Caco-2 (cell line): ENCODE measurements at regions not wholly inside any gene's neighbourhood (a gene's known extent, or its start where the extent isn't known, plus 50 kb on each side); places are given as distances from the start of the nearest gene placed in this dataset.

ENCODE experiments used
- BruUV-seq: library from RNA; stranded (reverse); fragments of 400-500 nt; replicated peaks from 2 replicates; lab custom pipeline; 2021; lab: Mats Ljungman, UMichigan
- CTCF ChIA-PET: fragments of 300-600 bp; sonication (Branson Sonifier 250); formaldehyde crosslinking; loops from one replicate; lab custom pipeline; 2022; ENCODE audit warnings: antibody characterized with exemption; lab: Charles Lee
- POLR2A ChIA-PET: fragments of 300-600 bp; sonication (Branson Sonifier 250); formaldehyde crosslinking; loops from one replicate; lab custom pipeline; 2022; ENCODE audit warnings: antibody characterized with exemption; lab: Charles Lee
- DNase-seq, 2 experiments: peaks; one replicate each; pipeline versions ENCODE4 v3.0.0 to v3.0.0-alpha.2; 2020 to 2022
- H3K27me3 ChIP-seq: replicated peaks from 2 replicates; pipeline ENCODE4 v1.6.0; 2011; ENCODE audit warnings: low read length; ENCODE audit not compliant: control insufficient read depth, insufficient read depth
- H3K36me3 ChIP-seq: 2 replicates; pipeline ENCODE4 v1.5.1; 2011; ENCODE audit warnings: low read length; ENCODE audit not compliant: control insufficient read depth, insufficient read depth
- H3K4me1 ChIP-seq: fragments of 250-450 bp; sonication (Bioruptor Pico); 2 replicates; pipeline ENCODE4 v1.5.1; 2020; ENCODE audit warnings: mild to moderate bottlenecking
- H3K4me3 ChIP-seq: 2 replicates; pipeline ENCODE4 v1.5.1; 2011; ENCODE audit warnings: low read depth, mild to moderate bottlenecking, control low read depth, low read length
- H3K9me3 ChIP-seq: fragments of 250-450 bp; sonication (Bioruptor Pico); 2 replicates; pipeline ENCODE4 v1.5.1; 2020; ENCODE audit warnings: mild to moderate bottlenecking, moderate library complexity
- H3K27ac Mint-ChIP-seq: one replicate; pipeline ENCODE4 v1.8.0; 2022; ENCODE audit warnings: mixed read lengths; ENCODE audit not compliant: unreplicated experiment
- H3K27me3 Mint-ChIP-seq: one replicate; pipeline ENCODE4 v1.8.0; 2022; ENCODE audit warnings: mixed read lengths; ENCODE audit not compliant: insufficient read depth, unreplicated experiment
- H3K36me3 Mint-ChIP-seq: one replicate; pipeline ENCODE4 v1.8.0; 2022; ENCODE audit warnings: mild to moderate bottlenecking, mixed read lengths; ENCODE audit not compliant: insufficient read depth, unreplicated experiment
- H3K4me1 Mint-ChIP-seq: one replicate; pipeline ENCODE4 v1.8.0; 2022; ENCODE audit warnings: low read depth, mixed read lengths; ENCODE audit not compliant: unreplicated experiment
- H3K4me3 Mint-ChIP-seq: one replicate; pipeline ENCODE4 v1.8.0; 2022; ENCODE audit warnings: mild to moderate bottlenecking, moderate library complexity, mixed read lengths; ENCODE audit not compliant: unreplicated experiment
- H3K9me3 Mint-ChIP-seq: one replicate; pipeline ENCODE4 v1.8.0; 2022; ENCODE audit warnings: mixed read lengths; ENCODE audit not compliant: unreplicated experiment
- intact Hi-C: fragments of 100-400 bp; cut with micrococcal nuclease; formaldehyde crosslinking; loops from one replicate; pipeline ENCODE4 v1.10.0; 2022; ENCODE audit not compliant: unreplicated experiment
- TF ChIP-seq, protein P1 (sequence below), 2 experiments: fragments of 200-600 bp in 1 of 2; IDR thresholded peaks; 1 replicate in 1 of 2; 2 replicates in 1 of 2; pipeline versions ENCODE4 v1.5.1 to v1.8.0; 2011 to 2022; ENCODE audit warnings: antibody characterized with exemption in 1 of 2, control low read depth in 1 of 2, inconsistent platforms in 1 of 2, low read depth in 1 of 2, low read length in 1 of 2, mild to moderate bottlenecking in 1 of 2, moderate library complexity in 1 of 2; ENCODE audit not compliant: insufficient read depth in 1 of 2, severe bottlenecking in 1 of 2, unreplicated experiment in 1 of 2

DNA sequence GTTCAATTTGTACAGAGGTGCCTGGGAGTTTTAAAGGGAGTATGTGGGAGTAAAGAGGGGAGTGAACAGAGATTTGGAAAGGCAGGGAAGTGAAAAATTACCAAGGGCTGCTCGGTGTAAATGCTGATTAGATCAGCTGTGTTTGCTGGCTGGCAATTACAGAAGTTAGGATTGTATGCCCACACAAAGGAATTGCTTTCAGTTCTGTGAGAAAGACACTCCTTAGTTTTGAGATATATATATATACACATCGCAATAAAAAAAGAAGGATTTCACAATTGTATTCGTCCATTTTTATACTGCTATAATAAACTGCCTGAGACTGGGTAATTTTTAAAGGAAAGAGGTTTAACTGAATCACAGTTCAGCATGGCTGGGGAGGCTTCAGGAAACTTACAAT lies 196.3 kb downstream of the SLITRK5 start:
- Histone ChIP-seq H3K9me3 (no peaks in the 10 kb centered on the region), H3K4me3 (no peak overlapping the region), H3K36me3 (no peaks in the 10 kb centered on the region), H3K4me1 (no peaks in the 10 kb centered on the region), H3K27me3 (no peaks in the 10 kb centered on the region)
- BruUV-seq = no TSS peak
- no peak for DNase-seq
- ChIA-PET POLR2A (no interaction called here), CTCF (no interaction called here)
- no peaks in the 10 kb centered on the region for H3K9me3 Mint-ChIP-seq
- H3K4me3 Mint-ChIP-seq = no peak overlapping the region
- H3K36me3 Mint-ChIP-seq = no peaks in the 10 kb centered on the region
- no peak overlapping the region for H3K27ac Mint-ChIP-seq
- TF ChIP-seq, protein P1, sequence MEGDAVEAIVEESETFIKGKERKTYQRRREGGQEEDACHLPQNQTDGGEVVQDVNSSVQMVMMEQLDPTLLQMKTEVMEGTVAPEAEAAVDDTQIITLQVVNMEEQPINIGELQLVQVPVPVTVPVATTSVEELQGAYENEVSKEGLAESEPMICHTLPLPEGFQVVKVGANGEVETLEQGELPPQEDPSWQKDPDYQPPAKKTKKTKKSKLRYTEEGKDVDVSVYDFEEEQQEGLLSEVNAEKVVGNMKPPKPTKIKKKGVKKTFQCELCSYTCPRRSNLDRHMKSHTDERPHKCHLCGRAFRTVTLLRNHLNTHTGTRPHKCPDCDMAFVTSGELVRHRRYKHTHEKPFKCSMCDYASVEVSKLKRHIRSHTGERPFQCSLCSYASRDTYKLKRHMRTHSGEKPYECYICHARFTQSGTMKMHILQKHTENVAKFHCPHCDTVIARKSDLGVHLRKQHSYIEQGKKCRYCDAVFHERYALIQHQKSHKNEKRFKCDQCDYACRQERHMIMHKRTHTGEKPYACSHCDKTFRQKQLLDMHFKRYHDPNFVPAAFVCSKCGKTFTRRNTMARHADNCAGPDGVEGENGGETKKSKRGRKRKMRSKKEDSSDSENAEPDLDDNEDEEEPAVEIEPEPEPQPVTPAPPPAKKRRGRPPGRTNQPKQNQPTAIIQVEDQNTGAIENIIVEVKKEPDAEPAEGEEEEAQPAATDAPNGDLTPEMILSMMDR (IDR thresholded peaks at IDR 0.05; ENCODE audit: insufficient read depth in 1 of 2, low read depth in 1 of 2, low read length in 1 of 2, severe bottlenecking in 1 of 2, unreplicated experiment in 1 of 2) = no peak
- intact Hi-C loops = no loop called here
- no peaks in the 10 kb centered on the region for H3K27me3 Mint-ChIP-seq
- H3K4me1 Mint-ChIP-seq = no peaks in the 10 kb centered on the region

DNA sequence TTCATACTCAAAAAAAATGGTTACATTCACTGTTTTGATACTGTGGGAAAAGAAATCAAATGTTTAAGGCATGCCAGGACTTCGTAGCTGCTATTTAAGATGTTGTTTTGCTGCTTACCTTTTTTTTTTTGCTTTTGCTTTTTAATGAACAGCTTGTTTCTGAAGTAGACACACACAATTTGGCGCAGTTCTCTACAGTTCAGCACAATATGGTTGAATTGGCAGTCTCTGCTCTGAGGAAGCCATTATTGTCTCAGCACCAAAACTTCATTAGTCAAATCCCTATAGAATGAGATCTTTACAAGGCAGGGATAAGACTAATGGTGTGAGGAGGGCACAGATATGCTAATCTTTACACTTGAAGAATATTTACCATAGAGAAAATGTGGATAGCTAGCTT lies 197.6 kb downstream of the SLITRK5 start:
- no peaks in the 10 kb centered on the region for H3K27me3 Mint-ChIP-seq
- CTCF ChIA-PET = no interaction called here

DNA sequence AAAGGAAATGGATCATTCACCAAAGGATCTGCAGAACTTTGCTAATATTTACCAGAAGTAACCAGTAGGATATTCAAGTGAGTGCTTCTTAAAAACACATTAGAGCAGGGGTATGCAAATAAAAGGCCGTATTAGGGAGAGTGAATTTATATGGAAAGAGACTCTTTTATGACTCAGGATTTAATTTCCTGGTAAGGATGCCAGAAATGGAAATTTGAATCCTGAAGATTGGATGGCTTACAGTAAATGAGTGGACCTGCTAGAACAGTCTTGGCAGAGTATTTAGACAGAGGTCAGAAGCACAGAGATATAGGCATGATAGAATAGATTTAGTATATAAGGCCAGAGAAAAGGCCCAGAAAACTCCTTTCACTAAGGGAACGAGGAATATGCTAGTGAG lies 201.6 kb downstream of the SLITRK5 start:
- no peaks in the 10 kb centered on the region for H3K36me3 Mint-ChIP-seq
- TF ChIP-seq, protein P1 (IDR thresholded peaks at IDR 0.05; ENCODE audit: insufficient read depth in 1 of 2, low read depth in 1 of 2, low read length in 1 of 2, severe bottlenecking in 1 of 2, unreplicated experiment in 1 of 2) = no peak
- no peaks in the 10 kb centered on the region for H3K9me3 Mint-ChIP-seq
- DNase-seq = no peak
- intact Hi-C loops = no loop called here
- Histone ChIP-seq H3K9me3 (no peaks in the 10 kb centered on the region), H3K4me3 (no peak overlapping the region), H3K27me3 (no peaks in the 10 kb centered on the region), H3K36me3 (no peaks in the 10 kb centered on the region), H3K4me1 (no peaks in the 10 kb centered on the region)
- no peak overlapping the region for H3K27ac Mint-ChIP-seq
- ChIA-PET POLR2A (no interaction called here), CTCF (no interaction called here)
- H3K4me1 Mint-ChIP-seq = no peaks in the 10 kb centered on the region
- H3K27me3 Mint-ChIP-seq = no peaks in the 10 kb centered on the region
- H3K4me3 Mint-ChIP-seq = no peak overlapping the region
- BruUV-seq = no TSS peak

More for the DNA sequence above, 197.6 kb downstream of the SLITRK5 start:
- no peak overlapping the region for H3K4me3 ChIP-seq
- BruUV-seq = no TSS peak
- Mint-ChIP-seq H3K27ac (no peak overlapping the region), H3K4me1 (no peaks in the 10 kb centered on the region), H3K36me3 (no peaks in the 10 kb centered on the region), H3K9me3 (no peaks in the 10 kb centered on the region), H3K4me3 (no peak overlapping the region)
- TF ChIP-seq, protein P1 (IDR thresholded peaks at IDR 0.05; ENCODE audit: insufficient read depth in 1 of 2, low read depth in 1 of 2, low read length in 1 of 2, severe bottlenecking in 1 of 2, unreplicated experiment in 1 of 2) = no peak
- no peaks in the 10 kb centered on the region for H3K27me3 ChIP-seq
- H3K36me3 ChIP-seq = no peaks in the 10 kb centered on the region
- intact Hi-C loops = no loop called here
- H3K4me1 ChIP-seq = no peaks in the 10 kb centered on the region
- DNase-seq = no peak
- POLR2A ChIA-PET = no interaction called here
- no peaks in the 10 kb centered on the region for H3K9me3 ChIP-seq
